Astrocyte (in vitro differentiated cells and primary cell): ENCODE measurements at regions not wholly inside any gene's neighbourhood (a gene's known extent, or its start where the extent isn't known, plus 50 kb on each side); places are given as distances from the start of the nearest gene placed in this dataset.

Source experiments
- CTCF ChIP-seq: IDR thresholded peaks from 2 replicates; pipeline ENCODE4 v1.5.1; 2011; ENCODE audit warnings: low read depth, mild to moderate bottlenecking, inconsistent platforms, low read length, moderate library complexity; ENCODE audit not compliant: insufficient read depth
- EZH2 ChIP-seq: IDR thresholded peaks from 2 replicates; pipeline ENCODE4 v1.6.1; 2012; ENCODE audit warnings: mild to moderate bottlenecking, low read length, inconsistent platforms; ENCODE audit not compliant: insufficient read depth

GRCh38 chr12:115207216-115207915, 523.4 kb upstream of the TBX3 start:
- no peak for TF ChIP-seq CTCF
- TF ChIP-seq EZH2, result no peak
